HL-60 (cell line): ENCODE measurements at regions not wholly inside any gene's neighbourhood (a gene's known extent, or its start where the extent isn't known, plus 50 kb on each side); places are given as distances from the start of the nearest gene placed in this dataset.

Experiments
- DNase-seq, 2 experiments: peaks; one replicate each; pipeline ENCODE4 v3.0.0-alpha.2; 2010 to 2020; ENCODE audit warnings: low read depth in 1 of 2, low spot score in 1 of 2
- H3K27ac ChIP-seq: fragments of 250-450 bp; sonication (Bioruptor Pico); replicated peaks from 2 replicates; pipeline ENCODE4 v1.5.1; 2020; ENCODE audit warnings: mild to moderate bottlenecking, moderate library complexity
- H3K27me3 ChIP-seq: fragments of 250-450 bp; sonication (Bioruptor Pico); 2 replicates; pipeline ENCODE4 v1.5.1; 2021; ENCODE audit warnings: mild to moderate bottlenecking, moderate library complexity; ENCODE audit not compliant: insufficient read depth, poor library complexity, severe bottlenecking
- H3K4me3 ChIP-seq: replicated peaks from 2 replicates; pipeline ENCODE4 v1.5.1; 2011; ENCODE audit warnings: mild to moderate bottlenecking, control low read depth, low read length; ENCODE audit not compliant: insufficient read depth
- CTCF ChIP-seq: IDR thresholded peaks from one replicate; pipeline ENCODE4 v1.5.1; 2011; ENCODE audit warnings: low read length, control low read depth, inconsistent platforms; ENCODE audit not compliant: insufficient read depth
- GABPA ChIP-seq: IDR thresholded peaks from 2 replicates; pipeline ENCODE4 v1.6.1; 2012; ENCODE audit warnings: low read depth
- POLR2AphosphoS5 ChIP-seq: IDR thresholded peaks from 2 replicates; pipeline ENCODE4 v1.6.1; 2012; ENCODE audit warnings: low read depth
- REST ChIP-seq: IDR thresholded peaks from 2 replicates; pipeline ENCODE4 v1.6.1; 2012; ENCODE audit warnings: low read depth; ENCODE audit not compliant: insufficient replicate concordance
- SPI1 ChIP-seq: IDR thresholded peaks from 2 replicates; pipeline ENCODE4 v1.6.1; 2012; ENCODE audit warnings: low read depth, mild to moderate bottlenecking, borderline replicate concordance

- TF ChIP-seq POLR2AphosphoS5 (no peak), GABPA (no peak), REST (no peak), CTCF (no peak), SPI1 (no peak)
- Histone ChIP-seq H3K4me3 (no peak overlapping the region), H3K27me3 (no peaks in the 10 kb centered on the region), H3K27ac (no peak overlapping the region)
- DNase-seq: no peak
Measured at GRCh38 chr3:80350771-80351170, 583.0 kb upstream of the ROBO1 start.

GRCh38 chr3:80338366-80338765, 570.6 kb upstream of the ROBO1 start:
- TF ChIP-seq SPI1: no peak
- TF ChIP-seq POLR2AphosphoS5: no peak
- no peak for TF ChIP-seq REST
- no peak for TF ChIP-seq CTCF
- TF ChIP-seq GABPA: no peak
- Histone ChIP-seq H3K27me3 (no peaks in the 10 kb centered on the region), H3K4me3 (no peak overlapping the region), H3K27ac (no peak overlapping the region)
- peak; percentile 62 to 67 for DNase-seq

- TF ChIP-seq SPI1 (no peak), POLR2AphosphoS5 (no peak), REST (no peak), GABPA (no peak), CTCF (no peak)
- no peak overlapping the region for H3K4me3 ChIP-seq
- no peak for DNase-seq
- H3K27ac ChIP-seq: no peak overlapping the region
- no peaks in the 10 kb centered on the region for H3K27me3 ChIP-seq
Measured at GRCh38 chr3:80334534-80334933, 566.7 kb upstream of the ROBO1 start.
